ENCODE measurements at regions not wholly inside any gene's neighbourhood (a gene's known extent, or its start where the extent isn't known, plus 50 kb on each side); places are given as distances from the start of the nearest gene placed in this dataset.

- TF ChIP-seq MYC (IDR thresholded peaks at IDR 0.05; ENCODE audit: low read depth, low read length) (no peak), EZH2 (IDR thresholded peaks at IDR 0.05; ENCODE audit: borderline replicate concordance, low read depth, low read length, severe bottlenecking) (no peak), CTCF (IDR thresholded peaks at IDR 0.05; ENCODE audit: extremely low read depth in 1 of 2, insufficient read depth in 1 of 2, low read depth in 1 of 2, low read length in 2 of 2) (no peak), POLR2A (IDR thresholded peaks at IDR 0.05; ENCODE audit: low read depth, low read length) (no peak), POLR2AphosphoS5 (IDR thresholded peaks at IDR 0.05; ENCODE audit: insufficient read depth, low read depth, low read length) (no peak), FOS (IDR thresholded peaks at IDR 0.05; ENCODE audit: borderline replicate concordance, insufficient read depth, low read length) (no peak), JUN (IDR thresholded peaks at IDR 0.05; ENCODE audit: borderline replicate concordance, insufficient read depth, insufficient read length, low read depth) (no peak), GATA2 (IDR thresholded peaks at IDR 0.05; ENCODE audit: insufficient read depth, insufficient read length, low read depth, low read length) (no peak)
- TF ChIP-seq, protein P1, sequence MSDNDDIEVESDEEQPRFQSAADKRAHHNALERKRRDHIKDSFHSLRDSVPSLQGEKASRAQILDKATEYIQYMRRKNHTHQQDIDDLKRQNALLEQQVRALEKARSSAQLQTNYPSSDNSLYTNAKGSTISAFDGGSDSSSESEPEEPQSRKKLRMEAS (IDR thresholded peaks at IDR 0.05; ENCODE audit: insufficient read depth, insufficient read length) = no peak
Observed at GRCh38 chrX:40440866-40441265, 139.9 kb upstream of the ATP6AP2 start.

Measured in endothelial cell of umbilical vein (primary cell).